ENCODE measurements at regions not wholly inside any gene's neighbourhood (a gene's known extent, or its start where the extent isn't known, plus 50 kb on each side); places are given as distances from the start of the nearest gene placed in this dataset.
"Not testable (repeated sequence)": the region's sequence is repeated elsewhere in the genome, so short reads cannot be mapped to it uniquely, and the experiment has no call there.

DNA sequence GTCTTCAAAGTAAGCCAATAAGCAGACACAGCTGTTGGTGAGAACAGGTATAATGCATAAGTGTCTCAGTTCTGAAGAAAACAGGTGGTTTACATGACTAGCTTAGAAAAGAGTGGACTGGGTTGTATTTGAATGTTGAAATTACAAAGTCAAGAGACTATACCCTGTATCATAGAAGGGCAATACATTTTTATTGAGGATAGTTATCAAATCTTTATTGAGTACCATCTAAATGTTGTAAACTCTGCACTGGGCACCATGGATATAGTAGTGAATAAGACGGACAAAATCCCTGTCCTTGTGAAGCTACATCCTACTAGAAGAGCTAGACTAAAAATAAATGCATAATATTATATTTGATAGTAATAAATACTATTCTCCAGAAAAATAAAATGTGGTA is 88.5 kb upstream of the CDC42EP3 start:
- DNase-seq (ENCODE audit: low read depth) = not testable (repeated sequence)

- no peak for DNase-seq (ENCODE audit: low read depth)
Measured at GRCh38 chr2:37760471-37760870, 89.0 kb upstream of the CDC42EP3 start.

GRCh38 chr2:37762281-37762680 is 90.8 kb upstream of the CDC42EP3 start:
- not testable (repeated sequence) for DNase-seq (ENCODE audit: low read depth)

DNA sequence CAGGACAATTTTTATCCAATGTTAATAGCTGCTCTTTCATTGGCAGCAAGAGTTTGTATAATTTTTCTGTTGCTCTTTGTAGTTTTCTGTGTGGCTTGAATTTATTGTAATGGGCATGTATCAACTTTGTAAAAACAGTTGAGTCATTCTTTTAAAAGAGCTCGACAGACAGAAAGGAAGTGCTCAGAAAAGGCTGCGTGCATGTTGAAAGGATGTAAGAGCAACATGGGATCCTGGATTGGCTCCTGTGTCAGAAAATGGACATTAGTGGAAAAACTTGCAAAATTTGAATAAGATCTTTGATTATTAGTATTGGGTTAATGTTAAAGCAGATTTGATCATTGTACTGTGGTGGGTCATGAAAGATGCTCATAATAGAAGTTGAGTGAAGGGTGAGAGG is 93.3 kb upstream of the CDC42EP3 start:
- DNase-seq (ENCODE audit: low read depth) = no peak

DNA sequence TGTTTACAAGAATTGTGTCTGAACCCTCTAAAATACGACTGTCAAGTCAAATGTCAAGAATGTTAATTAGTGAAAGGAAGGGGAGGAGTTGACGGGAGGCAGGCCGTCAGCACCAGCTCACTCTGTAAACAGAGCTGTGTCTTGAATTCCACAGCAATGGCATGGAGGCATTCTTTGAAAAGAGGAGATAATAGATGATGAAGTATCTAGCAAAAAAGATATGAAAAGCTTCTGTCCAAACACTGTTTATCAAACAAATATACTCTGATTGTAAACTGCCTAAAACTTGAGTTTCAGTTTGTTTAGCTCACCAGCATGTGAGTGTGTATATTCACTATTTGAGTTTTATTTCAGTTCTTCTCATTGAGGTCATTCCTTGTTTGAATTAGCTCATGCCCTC is 94.7 kb upstream of the CDC42EP3 start:
- DNase-seq (ENCODE audit: low read depth) = no peak

DNA sequence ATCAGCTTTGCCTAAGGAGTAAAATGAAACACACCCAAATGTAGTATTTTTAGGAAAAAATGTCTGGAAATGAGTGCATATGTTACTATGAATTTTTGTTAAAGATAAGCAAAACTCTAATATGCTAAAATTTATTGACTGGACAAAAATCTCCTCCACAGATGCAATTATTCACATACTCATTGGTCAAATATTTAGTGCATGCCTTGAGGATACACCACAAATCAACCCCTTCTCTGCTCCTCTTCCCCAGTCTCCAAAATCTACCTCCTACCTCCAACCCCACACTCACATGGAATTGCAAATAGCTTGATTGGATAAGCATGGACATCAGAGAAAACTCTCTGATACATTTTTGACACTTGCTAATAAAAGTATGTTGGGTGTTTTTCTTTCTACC is 95.6 kb upstream of the CDC42EP3 start:
- DNase-seq (ENCODE audit: low read depth) = no peak

DNA sequence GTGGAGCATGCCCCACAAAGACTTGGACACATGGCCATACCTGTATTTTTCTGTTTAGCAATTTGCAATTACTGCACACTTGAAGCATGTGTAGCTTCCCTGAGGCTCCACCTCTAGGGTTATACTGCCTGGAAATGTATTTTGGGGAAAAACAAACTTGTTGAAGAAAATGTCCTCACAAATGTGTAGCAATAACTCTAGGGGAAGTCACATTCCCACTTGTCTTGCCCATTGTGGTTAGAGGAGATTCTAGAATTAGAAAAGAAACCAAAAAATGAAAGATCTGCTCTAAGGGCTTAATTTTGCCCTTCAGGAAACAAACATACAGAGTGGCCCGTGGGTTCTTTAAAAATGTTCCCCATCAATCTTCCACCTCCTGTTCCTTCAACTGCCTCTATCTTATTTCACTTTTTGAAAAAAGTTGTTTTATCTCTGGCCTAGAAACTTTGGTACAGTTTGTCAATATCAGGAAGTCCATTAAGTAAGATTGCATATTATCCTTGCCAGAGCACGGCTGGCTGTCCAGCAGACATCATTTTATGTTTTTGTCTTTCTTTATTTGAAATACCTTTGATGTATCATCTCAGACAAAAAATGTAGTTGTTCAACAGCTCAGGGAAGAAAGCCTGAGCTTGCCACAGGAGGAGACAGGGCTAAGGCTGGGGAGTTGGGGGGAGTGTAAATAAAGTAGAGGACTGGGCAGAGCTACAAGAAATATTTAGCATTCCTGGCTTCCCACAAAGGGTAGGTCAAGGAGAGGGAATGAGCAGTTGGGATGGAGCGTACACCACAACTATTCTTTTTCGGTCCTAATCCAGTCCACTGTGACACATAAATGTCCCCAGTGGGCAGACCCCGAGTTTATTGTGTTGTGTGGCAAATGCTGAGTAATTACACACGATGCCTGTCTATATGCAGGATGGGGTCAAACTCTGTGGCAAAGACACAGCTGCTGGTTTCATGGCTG is 96.8 kb upstream of the CDC42EP3 start:
- no peak for DNase-seq (ENCODE audit: low read depth)

DNA sequence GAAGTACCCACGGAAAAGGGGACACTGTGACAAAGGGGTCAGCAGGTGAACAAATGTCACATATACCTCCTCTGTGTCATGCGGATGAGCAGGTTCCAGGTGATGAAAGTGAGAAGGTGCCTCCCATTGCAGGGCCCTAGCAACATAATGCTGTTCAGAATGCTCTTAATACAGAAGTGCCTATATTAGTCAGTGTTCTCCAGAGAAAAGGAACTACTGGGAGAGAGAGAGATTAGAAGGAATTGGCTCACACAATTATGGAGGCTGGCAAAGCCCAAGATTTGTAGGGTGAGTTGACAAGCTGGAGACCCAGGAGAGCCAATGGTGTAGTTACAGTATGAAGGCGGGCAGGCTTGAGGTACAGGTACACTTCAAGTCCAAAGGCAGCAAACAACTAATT is 98.1 kb upstream of the CDC42EP3 start:
- DNase-seq (ENCODE audit: low read depth) = no peak

DNA sequence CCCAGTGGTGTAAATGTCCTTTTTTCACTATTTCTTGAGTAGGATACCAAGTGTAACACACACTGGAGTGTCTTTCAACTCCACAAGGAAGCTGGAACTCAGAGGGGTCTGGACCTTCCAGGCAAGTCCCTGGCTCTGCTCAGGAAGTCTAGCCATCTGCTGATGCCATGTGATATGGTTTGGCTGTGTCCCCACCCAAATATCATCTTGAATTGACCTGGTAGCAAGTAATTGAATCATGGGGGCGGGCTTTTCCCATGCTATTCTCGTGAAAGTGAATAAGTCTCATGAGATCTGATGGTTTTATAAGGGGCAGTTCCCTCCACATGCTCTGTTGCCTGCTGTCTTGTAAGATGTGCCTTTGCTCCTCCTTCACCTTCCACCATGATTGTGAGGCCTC is 99.4 kb upstream of the CDC42EP3 start:
- DNase-seq (ENCODE audit: low read depth) = no peak

DNA sequence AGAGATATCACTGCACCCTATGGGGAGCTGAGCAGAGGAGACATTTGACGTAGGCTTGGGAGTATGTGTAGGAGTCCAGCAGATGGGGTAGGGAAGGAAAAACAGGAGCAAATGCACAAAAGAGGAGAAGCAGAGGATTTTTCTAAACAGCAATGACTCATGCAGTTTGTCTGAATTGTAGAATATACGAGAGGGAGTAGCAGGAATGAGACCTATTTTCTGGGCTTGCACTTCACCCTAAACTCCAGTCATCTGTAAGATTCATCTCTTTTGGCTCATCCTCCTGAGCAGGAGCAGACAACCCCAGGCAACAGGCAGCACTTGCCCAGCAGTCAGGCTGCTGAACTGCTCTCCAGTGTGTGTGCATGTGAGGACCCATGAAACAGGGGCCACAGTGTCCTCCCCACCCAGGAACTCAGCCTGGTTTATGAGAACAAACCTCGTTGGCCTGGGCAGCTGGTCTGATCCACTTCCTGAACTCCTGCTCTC is 100.2 kb upstream of the CDC42EP3 start:
- DNase-seq (ENCODE audit: low read depth) = no peak

DNA sequence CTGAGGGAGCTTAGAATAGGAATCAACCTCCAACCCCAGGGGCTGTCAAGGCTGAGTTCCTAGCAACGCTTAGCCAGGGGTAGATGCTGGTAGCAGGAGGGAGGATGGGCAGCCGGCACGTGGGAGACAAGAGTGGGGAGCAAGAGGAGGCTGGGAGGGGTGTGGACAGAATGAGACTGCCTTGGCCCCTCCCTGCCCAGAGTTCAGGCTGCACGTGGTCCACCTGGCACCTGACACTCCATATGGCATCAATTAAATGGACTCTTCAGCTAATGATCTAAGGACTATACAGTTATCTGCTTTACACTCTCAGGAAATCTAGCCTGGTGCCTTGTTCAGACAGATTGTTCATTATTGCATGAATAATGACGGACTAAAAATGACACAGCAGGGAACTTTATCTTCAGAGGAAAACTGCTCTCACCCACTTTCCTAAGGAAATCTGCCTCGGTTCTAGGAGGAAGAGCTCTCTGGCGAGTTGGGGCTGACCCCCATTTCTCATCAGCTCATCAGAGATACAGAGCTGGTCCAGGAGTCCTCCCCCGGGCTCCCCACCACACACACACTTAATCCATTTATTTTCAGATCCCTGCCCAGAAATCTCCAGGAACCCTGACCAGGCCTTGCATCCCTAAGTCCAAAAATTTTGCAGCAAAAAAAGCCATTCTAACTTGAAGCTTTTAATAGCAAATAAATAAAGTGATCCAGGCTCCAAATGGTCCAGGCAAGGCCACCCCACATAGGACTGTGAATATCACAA is 102.1 kb upstream of the CDC42EP3 start:
- no peak for DNase-seq (ENCODE audit: low read depth)

GRCh38 chr2:37774171-37774944 is 102.9 kb upstream of the CDC42EP3 start:
- DNase-seq (ENCODE audit: low read depth) = not testable (repeated sequence)

DNA sequence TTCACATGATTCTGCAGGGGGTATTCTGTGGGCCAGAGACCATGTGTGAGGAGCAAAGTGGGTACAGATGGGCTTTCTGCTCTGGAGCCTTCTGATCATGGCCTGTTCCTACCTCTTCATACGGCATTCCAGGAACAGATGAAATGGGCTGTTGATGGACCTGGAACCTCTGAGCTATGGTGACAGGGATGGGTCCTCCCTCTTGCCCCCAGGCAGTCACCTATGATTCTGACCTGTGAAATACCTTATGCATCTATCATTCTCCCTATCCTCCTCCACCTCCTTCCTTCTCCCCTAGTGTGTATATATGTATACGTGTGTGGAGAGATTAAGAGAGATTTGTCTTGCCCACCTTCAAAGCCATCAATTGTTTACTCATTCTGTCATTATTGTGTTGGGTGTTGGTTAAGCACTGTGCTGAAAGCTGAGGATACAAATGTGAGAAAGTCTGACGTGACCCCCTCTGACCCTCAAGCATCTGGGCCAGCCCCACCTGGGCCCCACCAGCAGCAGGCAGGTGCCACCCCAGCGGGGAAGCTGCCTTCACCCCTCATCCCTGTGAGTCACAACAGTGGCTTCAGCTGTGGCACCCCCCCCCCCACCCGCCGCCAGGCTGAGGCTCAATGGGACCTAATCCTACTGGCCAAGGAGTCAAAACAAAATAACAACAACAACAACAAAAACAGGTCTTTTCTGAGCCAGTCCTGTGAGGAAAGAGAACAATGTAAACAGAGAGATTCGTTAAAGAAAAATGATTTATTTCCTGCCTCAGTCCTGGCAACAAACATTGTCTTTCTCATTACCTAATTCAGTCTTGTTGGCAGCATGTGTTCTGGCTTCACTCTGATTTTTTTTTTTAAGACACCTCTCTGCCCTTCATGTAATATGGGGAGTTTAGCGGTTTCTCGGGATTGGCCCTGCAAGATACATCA is 103.8 kb upstream of the CDC42EP3 start:
- DNase-seq (ENCODE audit: low read depth) = no peak

- DNase-seq (ENCODE audit: low read depth) = no peak
Measured at GRCh38 chr2:37775908-37776250, 104.4 kb upstream of the CDC42EP3 start.

- no peak for DNase-seq (ENCODE audit: low read depth)
Measured at GRCh38 chr2:37776487-37776886, 105.0 kb upstream of the CDC42EP3 start.

DNA sequence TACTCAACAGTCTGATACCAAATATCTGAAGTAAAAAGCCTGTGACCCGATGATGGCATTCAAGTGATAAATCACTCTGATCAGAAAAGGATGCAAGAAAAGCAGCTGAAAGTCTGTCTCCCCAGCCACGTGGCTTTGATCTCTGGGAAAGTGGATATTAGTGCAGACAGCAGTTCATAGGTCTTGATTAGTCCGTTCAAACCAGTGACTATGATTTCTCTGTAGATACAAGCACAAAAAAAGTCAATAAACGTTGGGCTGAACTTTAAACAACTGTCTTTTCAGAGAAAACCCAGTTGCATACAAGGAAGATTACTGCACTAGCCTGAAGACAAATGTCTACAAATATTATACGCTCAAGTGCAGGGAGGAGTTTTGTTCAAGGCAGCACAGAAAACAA is 107.7 kb upstream of the CDC42EP3 start:
- DNase-seq (ENCODE audit: low read depth) = no peak

GRCh38 chr2:37779611-37780386 is 108.4 kb upstream of the CDC42EP3 start:
- no peak for DNase-seq (ENCODE audit: low read depth)

DNA sequence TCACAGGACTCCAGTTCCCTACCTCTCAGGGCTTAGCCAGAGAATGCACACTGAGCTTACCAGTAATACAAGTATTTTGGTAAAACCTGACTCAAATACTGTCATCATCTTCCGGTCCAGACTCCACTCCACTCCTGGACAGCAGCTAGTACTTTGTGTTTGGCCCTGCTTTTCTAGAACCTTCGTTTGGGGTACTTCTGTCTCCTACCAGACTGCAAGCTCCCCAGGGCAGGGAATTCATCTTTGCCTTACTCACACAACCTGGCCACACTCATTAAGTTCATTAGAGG is 108.9 kb upstream of the CDC42EP3 start:
- no peak for DNase-seq (ENCODE audit: low read depth)

GRCh38 chr2:37781028-37781427 is 109.6 kb upstream of the CDC42EP3 start:
- DNase-seq (ENCODE audit: low read depth) = no peak

- no peak for DNase-seq (ENCODE audit: low read depth)
Measured at GRCh38 chr2:37782155-37782673, 110.8 kb upstream of the CDC42EP3 start.
